ENCODE measurements at regions not wholly inside any gene's neighbourhood (a gene's known extent, or its start where the extent isn't known, plus 50 kb on each side); places are given as distances from the start of the nearest gene placed in this dataset.

- TF ChIP-seq NFYB (CRISPR knock-in tag; conservative IDR thresholded peaks at IDR 0.05; ENCODE audit: low read depth) (no peak), FOXK1 (CRISPR knock-in tag; IDR thresholded peaks at IDR 0.05) (no peak)
Measured at GRCh38 chr2:160836755-160837154, 323.5 kb upstream of the TANK start.
